Tibial nerve (tissue), 4 donors: ENCODE measurements at regions not wholly inside any gene's neighbourhood (a gene's known extent, or its start where the extent isn't known, plus 50 kb on each side); places are given as distances from the start of the nearest gene placed in this dataset.

ENCODE experiments used
- DNase-seq, 2 donors: peaks; one replicate each; pipeline ENCODE4 v3.0.0-alpha.2; 2019; ENCODE audit warnings: low spot score in 2 of 2
- H3K27ac ChIP-seq, 4 donors: fragments of 200-600 bp; sonication (generic) in 3 of 4; one replicate each; pipeline ENCODE4 v1.5.1; 2017 to 2019; ENCODE audit warnings: mild to moderate bottlenecking in 1 of 4
- H3K27me3 ChIP-seq, 2 donors: fragments of 200-600 bp; sonication (generic) in 1 of 2; one replicate each; pipeline versions ENCODE4 v1.5.1 to v1.6.0; 2017 to 2019
- H3K36me3 ChIP-seq, 3 donors: fragments of 200-600 bp; sonication (generic); one replicate each; pipeline ENCODE4 v1.5.1; 2018 to 2019
- H3K4me1 ChIP-seq, 4 donors: fragments of 200-600 bp; sonication (generic) in 3 of 4; one replicate each; pipeline ENCODE4 v1.5.1; 2017 to 2019
- H3K4me3 ChIP-seq, 4 donors: fragments of 200-600 bp; sonication (generic) in 3 of 4; one replicate each; pipeline ENCODE4 v1.5.1; 2017 to 2019; ENCODE audit warnings: mild to moderate bottlenecking in 1 of 4, moderate library complexity in 1 of 4
- H3K9me3 ChIP-seq, 4 donors: fragments of 200-600 bp; sonication (generic) in 3 of 4; one replicate each; pipeline ENCODE4 v1.5.1; 2017 to 2019
- EP300 ChIP-seq, 2 donors: sonication (generic); formaldehyde crosslinking; IDR thresholded peaks; one replicate each; pipeline ENCODE4 v1.6.1; 2017; ENCODE audit warnings: antibody characterized with exemption in 2 of 2, mild to moderate bottlenecking in 1 of 2
- POLR2A ChIP-seq, 2 donors: fragments of 450-650 bp; IDR thresholded peaks; one replicate each; pipeline ENCODE4 v1.6.1; 2017; ENCODE audit warnings: antibody characterized with exemption in 2 of 2, mild to moderate bottlenecking in 2 of 2, moderate library complexity in 2 of 2
- WGBS, 2 donors: methylation state at CpG; one replicate each; pipeline ENCODE4 v1.1.5; 2018; 5-methylcytosine and 5-hydroxymethylcytosine counted together
- TF ChIP-seq, protein P1 (sequence below), 5 experiments: fragments of 200-600 bp in 3 of 5; fragments of 450-650 bp in 2 of 5; sonication (generic) in 3 of 5; IDR thresholded peaks; one replicate each; pipeline ENCODE4 v1.5.1; 2016 to 2019; ENCODE audit warnings: antibody characterized with exemption in 5 of 5, mild to moderate bottlenecking in 3 of 5, moderate library complexity in 2 of 5

GRCh38 chr4:136337216-136337615 is 1195.1 kb downstream of the PCDH18 start:
- no peaks in the 10 kb centered on the region for H3K4me1 ChIP-seq
- TF ChIP-seq POLR2A (IDR thresholded peaks at IDR 0.05) (no peak), EP300 (IDR thresholded peaks at IDR 0.05) (no peak)
- TF ChIP-seq, protein P1, sequence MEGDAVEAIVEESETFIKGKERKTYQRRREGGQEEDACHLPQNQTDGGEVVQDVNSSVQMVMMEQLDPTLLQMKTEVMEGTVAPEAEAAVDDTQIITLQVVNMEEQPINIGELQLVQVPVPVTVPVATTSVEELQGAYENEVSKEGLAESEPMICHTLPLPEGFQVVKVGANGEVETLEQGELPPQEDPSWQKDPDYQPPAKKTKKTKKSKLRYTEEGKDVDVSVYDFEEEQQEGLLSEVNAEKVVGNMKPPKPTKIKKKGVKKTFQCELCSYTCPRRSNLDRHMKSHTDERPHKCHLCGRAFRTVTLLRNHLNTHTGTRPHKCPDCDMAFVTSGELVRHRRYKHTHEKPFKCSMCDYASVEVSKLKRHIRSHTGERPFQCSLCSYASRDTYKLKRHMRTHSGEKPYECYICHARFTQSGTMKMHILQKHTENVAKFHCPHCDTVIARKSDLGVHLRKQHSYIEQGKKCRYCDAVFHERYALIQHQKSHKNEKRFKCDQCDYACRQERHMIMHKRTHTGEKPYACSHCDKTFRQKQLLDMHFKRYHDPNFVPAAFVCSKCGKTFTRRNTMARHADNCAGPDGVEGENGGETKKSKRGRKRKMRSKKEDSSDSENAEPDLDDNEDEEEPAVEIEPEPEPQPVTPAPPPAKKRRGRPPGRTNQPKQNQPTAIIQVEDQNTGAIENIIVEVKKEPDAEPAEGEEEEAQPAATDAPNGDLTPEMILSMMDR (IDR thresholded peaks at IDR 0.05) = no peak
- H3K4me3 ChIP-seq = no peak overlapping the region
- H3K27ac ChIP-seq = no peak overlapping the region
- H3K27me3 ChIP-seq = no peaks in the 10 kb centered on the region
- H3K36me3 ChIP-seq = no peaks in the 10 kb centered on the region
- H3K9me3 ChIP-seq = no peaks in the 10 kb centered on the region
- DNase-seq = no peak
- 83 to 85% methylated on average over 4 of the region's 4 CpGs for WGBS, 2 donors

GRCh38 chr4:136336479-136336878 is 1195.8 kb downstream of the PCDH18 start:
- Histone ChIP-seq H3K4me1 (no peaks in the 10 kb centered on the region), H3K27me3 (no peaks in the 10 kb centered on the region), H3K4me3 (no peak overlapping the region), H3K27ac (no peak overlapping the region), H3K9me3 (no peaks in the 10 kb centered on the region), H3K36me3 (no peaks in the 10 kb centered on the region)
- WGBS, 2 donors = 97 to 100% methylated on average over 1 to 4 of the region's 4 CpGs
- DNase-seq = no peak
- TF ChIP-seq EP300 (IDR thresholded peaks at IDR 0.05) (no peak), POLR2A (IDR thresholded peaks at IDR 0.05) (no peak)
- TF ChIP-seq, protein P1 (IDR thresholded peaks at IDR 0.05) = no peak

DNA sequence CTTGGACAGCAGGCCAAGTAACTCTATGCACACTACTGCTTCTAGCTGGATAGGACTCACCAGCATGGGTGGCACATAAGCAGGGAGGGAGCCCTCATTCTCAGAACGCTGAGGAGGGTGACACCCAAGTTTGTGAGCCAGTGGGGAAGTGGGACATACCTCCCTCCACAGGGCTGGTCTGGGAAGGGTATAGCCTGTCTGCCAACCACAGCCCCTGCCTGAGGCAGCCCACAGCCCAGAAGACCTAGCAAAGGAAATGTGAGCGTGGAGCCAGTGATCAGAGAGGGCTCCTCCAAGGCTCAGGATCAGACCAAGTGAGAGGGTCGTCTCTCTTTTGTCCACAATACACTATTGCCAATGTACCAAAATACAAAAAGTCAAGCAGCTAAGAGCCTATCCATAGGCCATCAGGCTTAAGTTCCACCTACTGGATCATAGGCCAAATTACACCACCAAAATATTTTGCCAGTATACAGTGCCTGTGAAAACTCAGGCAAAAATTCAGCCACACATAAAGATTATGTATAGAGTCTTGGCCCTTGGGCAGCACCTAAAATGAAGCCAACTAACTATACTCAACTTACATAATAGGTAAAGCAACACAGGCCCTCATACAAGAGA is 1203.1 kb downstream of the PCDH18 start:
- H3K9me3 ChIP-seq = no peaks in the 10 kb centered on the region
- WGBS, 2 donors = 90 to 93% methylated on average over 3 of the region's 3 CpGs
- no peaks in the 10 kb centered on the region for H3K36me3 ChIP-seq
- no peaks in the 10 kb centered on the region for H3K27me3 ChIP-seq
- H3K4me1 ChIP-seq = no peaks in the 10 kb centered on the region
- no peak for DNase-seq
- no peak for TF ChIP-seq POLR2A (IDR thresholded peaks at IDR 0.05)
- no peak overlapping the region for H3K27ac ChIP-seq
- H3K4me3 ChIP-seq = no peak overlapping the region

- H3K4me1 ChIP-seq = no peaks in the 10 kb centered on the region
- WGBS, 2 donors = 62 to 65% methylated on average over 5 of the region's 5 CpGs
- no peaks in the 10 kb centered on the region for H3K27me3 ChIP-seq
- no peak for TF ChIP-seq POLR2A (IDR thresholded peaks at IDR 0.05)
- TF ChIP-seq, protein P1 (IDR thresholded peaks at IDR 0.05) = no peak
- TF ChIP-seq EP300 (IDR thresholded peaks at IDR 0.05) = no peak
- DNase-seq = no peak
- no peak overlapping the region for H3K4me3 ChIP-seq
- no peak overlapping the region for H3K27ac ChIP-seq
- H3K9me3 ChIP-seq = no peaks in the 10 kb centered on the region
- H3K36me3 ChIP-seq = no peaks in the 10 kb centered on the region
Observed at GRCh38 chr4:136328131-136328530, 1204.2 kb downstream of the PCDH18 start.

DNA sequence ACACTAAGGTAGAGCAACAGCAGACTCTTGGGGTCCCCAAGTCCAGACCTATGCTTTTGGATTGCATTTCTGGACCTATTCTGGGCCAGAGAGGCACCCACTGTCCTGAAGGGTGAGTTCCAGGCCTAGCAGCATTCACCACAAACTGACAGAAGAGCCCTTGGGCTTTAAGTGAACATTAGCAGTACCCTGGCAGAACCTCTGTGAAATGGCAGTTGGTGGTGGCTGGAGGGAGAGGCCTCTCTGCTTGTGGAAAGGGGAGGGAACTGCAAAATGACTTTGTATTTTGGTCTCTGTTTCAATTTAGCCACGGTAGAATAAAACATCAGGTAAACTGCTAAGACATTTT is 1211.9 kb downstream of the PCDH18 start:
- Histone ChIP-seq H3K36me3 (no peaks in the 10 kb centered on the region), H3K4me3 (no peak overlapping the region), H3K27ac (no peak overlapping the region), H3K27me3 (no peaks in the 10 kb centered on the region), H3K4me1 (no peaks in the 10 kb centered on the region), H3K9me3 (no peaks in the 10 kb centered on the region)
- DNase-seq = no peak
- WGBS, 2 donors = 81 to 85% methylated on average over 1 of the region's 1 CpG
- TF ChIP-seq, protein P1 (IDR thresholded peaks at IDR 0.05) = no peak
- TF ChIP-seq POLR2A (IDR thresholded peaks at IDR 0.05) (no peak), EP300 (IDR thresholded peaks at IDR 0.05) (no peak)
